Astrocyte (in vitro differentiated cells and primary cell): ENCODE measurements at regions not wholly inside any gene's neighbourhood (a gene's known extent, or its start where the extent isn't known, plus 50 kb on each side); places are given as distances from the start of the nearest gene placed in this dataset.

Source experiments
- EZH2 ChIP-seq: IDR thresholded peaks from 2 replicates; pipeline ENCODE4 v1.6.1; 2012; ENCODE audit warnings: mild to moderate bottlenecking, low read length, inconsistent platforms; ENCODE audit not compliant: insufficient read depth
- TF ChIP-seq, protein P1 (sequence below): IDR thresholded peaks from 2 replicates; pipeline ENCODE4 v1.5.1; 2011; ENCODE audit warnings: low read depth, mild to moderate bottlenecking, inconsistent platforms, low read length, moderate library complexity; ENCODE audit not compliant: insufficient read depth

DNA sequence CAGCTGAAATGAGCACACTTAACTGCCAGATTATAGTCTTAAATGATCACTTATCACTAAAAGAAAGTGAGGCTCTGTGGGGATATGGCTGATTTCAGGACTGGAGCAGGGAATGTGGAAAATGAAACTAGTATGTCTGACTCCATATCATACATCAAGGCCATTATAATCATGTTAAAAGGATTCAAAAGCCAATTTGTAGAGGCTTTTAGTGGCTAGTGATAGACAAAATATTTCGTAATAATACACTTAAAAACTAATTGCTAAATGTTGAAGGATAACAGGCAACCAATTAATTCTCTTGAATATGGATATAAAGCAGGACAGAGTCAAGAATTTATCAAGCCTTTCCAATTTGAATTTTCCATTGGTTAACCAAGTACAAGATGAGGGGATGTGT, 358.1 kb upstream of the NDST3 start:
- TF ChIP-seq, protein P1, sequence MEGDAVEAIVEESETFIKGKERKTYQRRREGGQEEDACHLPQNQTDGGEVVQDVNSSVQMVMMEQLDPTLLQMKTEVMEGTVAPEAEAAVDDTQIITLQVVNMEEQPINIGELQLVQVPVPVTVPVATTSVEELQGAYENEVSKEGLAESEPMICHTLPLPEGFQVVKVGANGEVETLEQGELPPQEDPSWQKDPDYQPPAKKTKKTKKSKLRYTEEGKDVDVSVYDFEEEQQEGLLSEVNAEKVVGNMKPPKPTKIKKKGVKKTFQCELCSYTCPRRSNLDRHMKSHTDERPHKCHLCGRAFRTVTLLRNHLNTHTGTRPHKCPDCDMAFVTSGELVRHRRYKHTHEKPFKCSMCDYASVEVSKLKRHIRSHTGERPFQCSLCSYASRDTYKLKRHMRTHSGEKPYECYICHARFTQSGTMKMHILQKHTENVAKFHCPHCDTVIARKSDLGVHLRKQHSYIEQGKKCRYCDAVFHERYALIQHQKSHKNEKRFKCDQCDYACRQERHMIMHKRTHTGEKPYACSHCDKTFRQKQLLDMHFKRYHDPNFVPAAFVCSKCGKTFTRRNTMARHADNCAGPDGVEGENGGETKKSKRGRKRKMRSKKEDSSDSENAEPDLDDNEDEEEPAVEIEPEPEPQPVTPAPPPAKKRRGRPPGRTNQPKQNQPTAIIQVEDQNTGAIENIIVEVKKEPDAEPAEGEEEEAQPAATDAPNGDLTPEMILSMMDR: no peak
- TF ChIP-seq EZH2: no peak
